ENCODE measurements at regions not wholly inside any gene's neighbourhood (a gene's known extent, or its start where the extent isn't known, plus 50 kb on each side); places are given as distances from the start of the nearest gene placed in this dataset.

- POLR2A ChIA-PET: no interaction called here
These were observed 53.5 kb upstream of the FAM9B start for GRCh38 chrX:9087271-9088040.

GRCh38 chrX:9088896-9089295 is 55.0 kb upstream of the FAM9B start:
- no peaks in the 10 kb centered on the region for H3K27me3 Mint-ChIP-seq (ENCODE audit: insufficient read depth, unreplicated experiment)
- ChIA-PET POLR2A (no interaction called here), CTCF (no interaction called here)
- DNase-seq: no peak
- Histone ChIP-seq H3K4me1 (no peaks in the 10 kb centered on the region), H3K36me3 (ENCODE audit: control insufficient read depth, insufficient read depth, low read length) (no peaks in the 10 kb centered on the region), H3K9me3 (no peaks in the 10 kb centered on the region), H3K4me3 (ENCODE audit: low read depth, low read length) (no peak overlapping the region), H3K27me3 (replicated peaks; ENCODE audit: control insufficient read depth, insufficient read depth, low read length) (no peaks in the 10 kb centered on the region)
- intact Hi-C loops (cut with micrococcal nuclease; ENCODE audit: unreplicated experiment): no loop called here
- TF ChIP-seq, protein P1, sequence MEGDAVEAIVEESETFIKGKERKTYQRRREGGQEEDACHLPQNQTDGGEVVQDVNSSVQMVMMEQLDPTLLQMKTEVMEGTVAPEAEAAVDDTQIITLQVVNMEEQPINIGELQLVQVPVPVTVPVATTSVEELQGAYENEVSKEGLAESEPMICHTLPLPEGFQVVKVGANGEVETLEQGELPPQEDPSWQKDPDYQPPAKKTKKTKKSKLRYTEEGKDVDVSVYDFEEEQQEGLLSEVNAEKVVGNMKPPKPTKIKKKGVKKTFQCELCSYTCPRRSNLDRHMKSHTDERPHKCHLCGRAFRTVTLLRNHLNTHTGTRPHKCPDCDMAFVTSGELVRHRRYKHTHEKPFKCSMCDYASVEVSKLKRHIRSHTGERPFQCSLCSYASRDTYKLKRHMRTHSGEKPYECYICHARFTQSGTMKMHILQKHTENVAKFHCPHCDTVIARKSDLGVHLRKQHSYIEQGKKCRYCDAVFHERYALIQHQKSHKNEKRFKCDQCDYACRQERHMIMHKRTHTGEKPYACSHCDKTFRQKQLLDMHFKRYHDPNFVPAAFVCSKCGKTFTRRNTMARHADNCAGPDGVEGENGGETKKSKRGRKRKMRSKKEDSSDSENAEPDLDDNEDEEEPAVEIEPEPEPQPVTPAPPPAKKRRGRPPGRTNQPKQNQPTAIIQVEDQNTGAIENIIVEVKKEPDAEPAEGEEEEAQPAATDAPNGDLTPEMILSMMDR (IDR thresholded peaks at IDR 0.05; ENCODE audit: insufficient read depth in 1 of 2, low read depth in 1 of 2, low read length in 1 of 2, severe bottlenecking in 1 of 2, unreplicated experiment in 1 of 2): no peak
- H3K9me3 Mint-ChIP-seq (ENCODE audit: unreplicated experiment): no peaks in the 10 kb centered on the region
- H3K36me3 Mint-ChIP-seq (ENCODE audit: insufficient read depth, unreplicated experiment): no peaks in the 10 kb centered on the region
- BruUV-seq (replicated peaks): no TSS peak
- H3K27ac Mint-ChIP-seq (ENCODE audit: unreplicated experiment): no peak overlapping the region
- H3K4me3 Mint-ChIP-seq (ENCODE audit: unreplicated experiment): no peak overlapping the region
- H3K4me1 Mint-ChIP-seq (ENCODE audit: low read depth, unreplicated experiment): no peaks in the 10 kb centered on the region

More at GRCh38 chrX:9087271-9088040, 53.5 kb upstream of the FAM9B start:
- Mint-ChIP-seq H3K9me3 (ENCODE audit: unreplicated experiment) (no peaks in the 10 kb centered on the region), H3K27ac (ENCODE audit: unreplicated experiment) (no peak overlapping the region), H3K4me1 (ENCODE audit: low read depth, unreplicated experiment) (no peaks in the 10 kb centered on the region), H3K4me3 (ENCODE audit: unreplicated experiment) (no peak overlapping the region), H3K27me3 (ENCODE audit: insufficient read depth, unreplicated experiment) (no peaks in the 10 kb centered on the region), H3K36me3 (ENCODE audit: insufficient read depth, unreplicated experiment) (no peaks in the 10 kb centered on the region)
- no peak overlapping the region for H3K4me3 ChIP-seq (ENCODE audit: low read depth, low read length)
- BruUV-seq (replicated peaks): no TSS peak
- CTCF ChIA-PET: no interaction called here
- DNase-seq: no peak
- no peaks in the 10 kb centered on the region for H3K4me1 ChIP-seq
- H3K36me3 ChIP-seq (ENCODE audit: control insufficient read depth, insufficient read depth, low read length): no peaks in the 10 kb centered on the region
- no peaks in the 10 kb centered on the region for H3K9me3 ChIP-seq
- TF ChIP-seq, protein P1 (IDR thresholded peaks at IDR 0.05; ENCODE audit: insufficient read depth in 1 of 2, low read depth in 1 of 2, low read length in 1 of 2, severe bottlenecking in 1 of 2, unreplicated experiment in 1 of 2): no peak
- intact Hi-C loops (cut with micrococcal nuclease; ENCODE audit: unreplicated experiment): no loop called here
- H3K27me3 ChIP-seq (replicated peaks; ENCODE audit: control insufficient read depth, insufficient read depth, low read length): no peaks in the 10 kb centered on the region

DNA sequence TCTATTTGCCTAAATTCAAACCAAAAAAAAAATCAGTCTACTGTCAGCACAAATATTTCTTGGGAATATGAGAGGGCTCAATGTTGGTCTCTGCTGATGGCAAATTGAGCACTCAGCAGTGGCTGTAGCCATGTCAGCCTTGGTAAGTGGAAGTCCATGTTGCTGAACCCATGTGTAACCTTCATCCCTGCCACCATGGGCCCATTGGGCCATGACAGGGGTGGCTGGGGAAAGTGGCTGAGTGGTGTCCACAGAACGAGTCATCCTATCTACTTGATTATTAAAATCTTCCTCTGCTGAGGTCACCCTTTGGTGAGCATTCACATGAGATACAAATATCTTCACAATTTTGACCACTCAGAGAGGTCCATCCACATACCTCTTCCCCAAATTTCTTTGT is 56.8 kb upstream of the FAM9B start:
- POLR2A ChIA-PET: no interaction called here
- Mint-ChIP-seq H3K4me3 (ENCODE audit: unreplicated experiment) (no peak overlapping the region), H3K9me3 (ENCODE audit: unreplicated experiment) (peaks cover 10% of the 10 kb centered on the region), H3K4me1 (ENCODE audit: low read depth, unreplicated experiment) (no peaks in the 10 kb centered on the region), H3K36me3 (ENCODE audit: insufficient read depth, unreplicated experiment) (no peaks in the 10 kb centered on the region), H3K27ac (ENCODE audit: unreplicated experiment) (no peak overlapping the region), H3K27me3 (ENCODE audit: insufficient read depth, unreplicated experiment) (no peaks in the 10 kb centered on the region)
- Histone ChIP-seq H3K4me3 (ENCODE audit: low read depth, low read length) (no peak overlapping the region), H3K9me3 (no peaks in the 10 kb centered on the region), H3K4me1 (no peaks in the 10 kb centered on the region), H3K27me3 (replicated peaks; ENCODE audit: control insufficient read depth, insufficient read depth, low read length) (no peaks in the 10 kb centered on the region), H3K36me3 (ENCODE audit: control insufficient read depth, insufficient read depth, low read length) (no peaks in the 10 kb centered on the region)
- TF ChIP-seq, protein P1 (IDR thresholded peaks at IDR 0.05; ENCODE audit: insufficient read depth in 1 of 2, low read depth in 1 of 2, low read length in 1 of 2, severe bottlenecking in 1 of 2, unreplicated experiment in 1 of 2): no peak
- intact Hi-C loops (cut with micrococcal nuclease; ENCODE audit: unreplicated experiment): no loop called here
- BruUV-seq (replicated peaks): no TSS peak
- no peak for DNase-seq
- CTCF ChIA-PET: no interaction called here

Data from Caco-2 (cell line).